Right lobe of liver (tissue), 6 donors: ENCODE measurements at regions not wholly inside any gene's neighbourhood (a gene's known extent, or its start where the extent isn't known, plus 50 kb on each side); places are given as distances from the start of the nearest gene placed in this dataset.

Source experiments
- ATAC-seq, 4 donors: fragments of 200-7000 bp; cut with Tn5 transposase; one replicate each; pipeline ENCODE4 v1.9.1; 2020; ENCODE audit warnings: mild to moderate bottlenecking in 4 of 4, moderate library complexity in 4 of 4
- DNase-seq, 3 donors: peaks; one replicate each; pipeline ENCODE4 v3.0.0-alpha.2; 2020
- H3K27ac ChIP-seq, 3 donors: fragments of 200-600 bp; one replicate each; pipeline ENCODE4 v1.8.0; 2022
- H3K27me3 ChIP-seq, 2 donors: fragments of 200-600 bp; one replicate each; pipeline ENCODE4 v1.8.0; 2022
- H3K36me3 ChIP-seq, 4 donors: fragments of 200-600 bp; sonication (generic) in 1 of 4; one replicate each; pipeline versions ENCODE4 v1.5.1 to v1.8.0; 2017 to 2022; ENCODE audit warnings: control low read depth in 1 of 4
- H3K4me1 ChIP-seq, 4 donors: fragments of 200-600 bp; sonication (generic) in 1 of 4; one replicate each; pipeline versions ENCODE4 v1.5.1 to v1.8.0; 2017 to 2022; ENCODE audit warnings: control low read depth in 1 of 4
- H3K4me3 ChIP-seq, 3 donors: fragments of 200-600 bp; one replicate each; pipeline ENCODE4 v1.8.0; 2022
- H3K9me3 ChIP-seq, 4 donors: fragments of 200-600 bp; sonication (generic) in 1 of 4; one replicate each; pipeline versions ENCODE4 v1.5.1 to v1.8.0; 2017 to 2022; ENCODE audit warnings: control low read depth in 1 of 4
- CTCF ChIP-seq, 4 donors: fragments of 200-600 bp in 3 of 4; fragments of 450-650 bp in 1 of 4; IDR thresholded peaks; one replicate each; pipeline versions ENCODE4 v1.5.1 to v1.8.0; 2016 to 2022; ENCODE audit warnings: antibody characterized with exemption in 4 of 4, mild to moderate bottlenecking in 2 of 4
- POLR2A ChIP-seq: fragments of 450-650 bp; IDR thresholded peaks from one replicate; pipeline ENCODE4 v1.6.1; 2017; ENCODE audit warnings: antibody characterized with exemption, mild to moderate bottlenecking
- WGBS: methylation state at CpG from one replicate; pipeline ENCODE4 v1.1.6; 2018; ENCODE audit warnings: low coverage, low lambda C conversion rate; ENCODE audit not compliant: insufficient coverage; ENCODE audit errors: missing lambda C conversion rate; 5-methylcytosine and 5-hydroxymethylcytosine counted together
- intact Hi-C, 2 donors: fragments of 100-400 bp; cut with DNase I; formaldehyde crosslinking; loops; one replicate each; pipeline versions ENCODE4 v1.11.2 to v1.14.1; 2022
- donor health status: DM: no; HTN: yes; CAD: no.
- donor health status: DM: no; HTN: no; CAD: no.
- donor health status: DM: no; HTN: no; CAD: no.
- donor health status: DM: no; HTN: yes; CAD: no.
- donor health status: DM: no; HTN: yes; CAD: no.

GRCh38 chr3:96483781-96484180 lies 330.6 kb upstream of the EPHA6 start:
- H3K36me3 ChIP-seq = no peaks in the 10 kb centered on the region
- no peak for ATAC-seq
- no peaks in the 10 kb centered on the region for H3K4me1 ChIP-seq
- no peak overlapping the region for H3K27ac ChIP-seq
- intact Hi-C loops = no loop called here
- no peaks in the 10 kb centered on the region for H3K27me3 ChIP-seq
- no peak for DNase-seq
- H3K9me3 ChIP-seq = no peaks in the 10 kb centered on the region
- no peak overlapping the region for H3K4me3 ChIP-seq
- no peak for TF ChIP-seq CTCF (IDR thresholded peaks at IDR 0.05)
- no peak for TF ChIP-seq POLR2A

- intact Hi-C loops = no loop called here
- H3K27me3 ChIP-seq = no peaks in the 10 kb centered on the region
- WGBS = 50% methylated on average over 4 of the region's 4 CpGs
- no peak for TF ChIP-seq POLR2A
- TF ChIP-seq CTCF (IDR thresholded peaks at IDR 0.05) = no peak
- no peak for ATAC-seq
- no peak for DNase-seq
- no peaks in the 10 kb centered on the region for H3K9me3 ChIP-seq
- H3K27ac ChIP-seq = no peak overlapping the region
- no peaks in the 10 kb centered on the region for H3K36me3 ChIP-seq
- no peaks in the 10 kb centered on the region for H3K4me1 ChIP-seq
- no peak overlapping the region for H3K4me3 ChIP-seq
These were observed 325.7 kb upstream of the EPHA6 start for GRCh38 chr3:96488708-96489107.

- no peak overlapping the region for H3K27ac ChIP-seq
- H3K9me3 ChIP-seq = no peaks in the 10 kb centered on the region
- DNase-seq = no peak
- no peak for ATAC-seq
- H3K4me1 ChIP-seq = no peaks in the 10 kb centered on the region
- H3K27me3 ChIP-seq = no peaks in the 10 kb centered on the region
- no peaks in the 10 kb centered on the region for H3K36me3 ChIP-seq
- H3K4me3 ChIP-seq = no peak overlapping the region
- TF ChIP-seq POLR2A (no peak), CTCF (IDR thresholded peaks at IDR 0.05) (no peak)
- intact Hi-C loops = no loop called here
These were observed 323.4 kb upstream of the EPHA6 start for GRCh38 chr3:96491023-96491422.

- ATAC-seq (no peak), DNase-seq (no peak)
- Histone ChIP-seq H3K9me3 (no peaks in the 10 kb centered on the region), H3K27me3 (no peaks in the 10 kb centered on the region), H3K4me1 (no peaks in the 10 kb centered on the region), H3K4me3 (no peak overlapping the region), H3K36me3 (no peaks in the 10 kb centered on the region), H3K27ac (no peak overlapping the region)
- intact Hi-C loops = no loop called here
- TF ChIP-seq POLR2A = no peak
- no peak for TF ChIP-seq CTCF (IDR thresholded peaks at IDR 0.05)
These were observed 322.5 kb upstream of the EPHA6 start for GRCh38 chr3:96491868-96492267.

GRCh38 chr3:96510334-96510733 lies 304.1 kb upstream of the EPHA6 start:
- no peaks in the 10 kb centered on the region for H3K27me3 ChIP-seq
- intact Hi-C loops = no loop called here
- no peak for ATAC-seq
- no peaks in the 10 kb centered on the region for H3K36me3 ChIP-seq
- H3K9me3 ChIP-seq = no peaks in the 10 kb centered on the region
- H3K4me1 ChIP-seq = no peaks in the 10 kb centered on the region
- WGBS = 46% methylated on average over 7 of the region's 7 CpGs
- DNase-seq = no peak
- TF ChIP-seq CTCF (IDR thresholded peaks at IDR 0.05) (no peak), POLR2A (no peak)
- H3K4me3 ChIP-seq = no peak overlapping the region
- H3K27ac ChIP-seq = no peak overlapping the region
